T-cell (primary cell): ENCODE measurements at regions not wholly inside any gene's neighbourhood (a gene's known extent, or its start where the extent isn't known, plus 50 kb on each side); places are given as distances from the start of the nearest gene placed in this dataset.

Experiments
- ATAC-seq, 4 experiments: fragments of 200-7000 bp in 3 of 4; fragments of 150-1000 bp in 1 of 4; cut with Tn5 transposase; replicated peaks in 1 of 4; 1 replicate in 3 of 4; 2 replicates in 1 of 4; pipeline ENCODE4 v1.10.0; 2021; ENCODE audit warnings: moderate library complexity in 3 of 4, mild to moderate bottlenecking in 2 of 4, moderate number of reproducible peaks in 1 of 4
- CTCF ChIA-PET, 2 donors: fragments of 300-600 bp; sonication (Branson Sonifier 250); formaldehyde crosslinking; loops; one replicate each; lab custom pipeline; 2022; ENCODE audit warnings: antibody characterized with exemption in 2 of 2; lab: Charles Lee
- POLR2A ChIA-PET, 2 donors: fragments of 300-600 bp; sonication (Branson Sonifier 250); formaldehyde crosslinking; loops; one replicate each; lab custom pipeline; 2022; ENCODE audit warnings: antibody characterized with exemption in 2 of 2; lab: Charles Lee
- DNase-seq, 35 experiments: peaks; one replicate each; pipeline versions ENCODE4 v3.0.0 to v3.0.0-alpha.2; 2013 to 2023
- H3K27ac ChIP-seq: one replicate; pipeline ENCODE4 v1.5.1; 2013; ENCODE audit warnings: low read length
- H3K27me3 ChIP-seq, 2 experiments: replicated peaks in 1 of 2; 1 replicate in 1 of 2; 2 replicates in 1 of 2; pipeline versions ENCODE4 v1.6.1 to v1.7.0; 2013; ENCODE audit warnings: low read length in 1 of 2, mixed read lengths in 1 of 2; ENCODE audit not compliant: control insufficient read depth in 2 of 2, insufficient read depth in 2 of 2; ENCODE audit errors: extremely low read depth in 1 of 2
- H3K36me3 ChIP-seq, 2 donors: 1 replicate in 1 of 2; 2 replicates in 1 of 2; pipeline versions ENCODE4 v1.6.1 to v1.7.0; 2013; ENCODE audit warnings: low read length in 1 of 2; ENCODE audit not compliant: control insufficient read depth in 2 of 2, insufficient read depth in 1 of 2; ENCODE audit errors: extremely low read depth in 1 of 2
- H3K4me1 ChIP-seq, 2 experiments: 1 replicate in 1 of 2; 2 replicates in 1 of 2; pipeline versions ENCODE4 v1.6.1 to v1.7.0; 2013; ENCODE audit warnings: low read length in 2 of 2, mixed read lengths in 1 of 2; ENCODE audit not compliant: insufficient read depth in 2 of 2, control insufficient read depth in 1 of 2; ENCODE audit errors: extremely low read depth in 1 of 2
- H3K4me3 ChIP-seq, 2 donors: 1 replicate in 1 of 2; 2 replicates in 1 of 2; pipeline versions ENCODE4 v1.5.1 to v1.7.0; 2013; ENCODE audit warnings: mild to moderate bottlenecking in 2 of 2, low read length in 1 of 2, moderate library complexity in 1 of 2; ENCODE audit not compliant: control insufficient read depth in 1 of 2; ENCODE audit errors: extremely low read depth in 1 of 2
- H3K9me3 ChIP-seq: 2 replicates; pipeline ENCODE4 v1.7.0; 2013
- H3K27ac Mint-ChIP-seq, 2 donors: one replicate each; pipeline ENCODE4 v1.8.0; 2020 to 2021; ENCODE audit warnings: mild to moderate bottlenecking in 2 of 2, mixed read lengths in 2 of 2
- H3K27me3 Mint-ChIP-seq, 2 donors: one replicate each; pipeline ENCODE4 v1.8.0; 2021 to 2022; ENCODE audit warnings: mixed read lengths in 2 of 2
- H3K36me3 Mint-ChIP-seq: one replicate; pipeline ENCODE4 v1.8.0; 2021; ENCODE audit warnings: mixed read lengths
- H3K4me1 Mint-ChIP-seq, 3 donors: one replicate each; pipeline ENCODE4 v1.8.0; 2020 to 2022; ENCODE audit warnings: mixed read lengths in 3 of 3, mild to moderate bottlenecking in 1 of 3
- H3K4me3 Mint-ChIP-seq, 3 donors: one replicate each; pipeline ENCODE4 v1.8.0; 2020 to 2022; ENCODE audit warnings: mild to moderate bottlenecking in 3 of 3, mixed read lengths in 3 of 3, moderate library complexity in 3 of 3
- H3K9me3 Mint-ChIP-seq, 3 donors: one replicate each; pipeline ENCODE4 v1.8.0; 2020 to 2022; ENCODE audit warnings: mixed read lengths in 3 of 3
- WGBS: methylation state at CpG from one replicate; pipeline ENCODE4 v1.1.5; 2013; ENCODE audit warnings: missing lambda C conversion rate; ENCODE audit not compliant: insufficient coverage; 5-methylcytosine and 5-hydroxymethylcytosine counted together

- DNase-seq, result no peak
- ATAC-seq, result no peak
- Mint-ChIP-seq H3K9me3 (no peaks in the 10 kb centered on the region), H3K27me3 (peaks cover 10 to 15% of the 10 kb centered on the region in 2 donors), H3K27ac (no peak overlapping the region), H3K36me3 (no peaks in the 10 kb centered on the region), H3K4me3 (no peak overlapping the region), H3K4me1 (peaks cover 0 to 5% (median 4%) of the 10 kb centered on the region in 3 donors)
- H3K9me3 ChIP-seq, result no peaks in the 10 kb centered on the region
- ChIA-PET POLR2A (no interaction called here), CTCF (no interaction called here)
- no peak overlapping the region for H3K27ac ChIP-seq
- no peaks in the 10 kb centered on the region for H3K4me1 ChIP-seq
- WGBS, result no CpG with 5 or more reads among the region's 7 CpGs
- peaks cover 0 to 3% of the 10 kb centered on the region in 2 experiments for H3K27me3 ChIP-seq
- H3K4me3 ChIP-seq, result no peak overlapping the region
- H3K36me3 ChIP-seq, result no peaks in the 10 kb centered on the region
Observed at GRCh38 chr6:104527311-104527710, 332.4 kb downstream of the HACE1 start.

GRCh38 chr6:104526376-104526775 is 333.3 kb downstream of the HACE1 start:
- DNase-seq (no peak), ATAC-seq (no peak)
- no peak overlapping the region for H3K27ac ChIP-seq
- 43% methylated on average over 3 of the region's 6 CpGs for WGBS
- Mint-ChIP-seq H3K9me3 (no peaks in the 10 kb centered on the region), H3K27me3 (peaks cover 10 to 15% of the 10 kb centered on the region in 2 donors), H3K4me1 (peaks cover 0 to 5% (median 4%) of the 10 kb centered on the region in 3 donors), H3K36me3 (no peaks in the 10 kb centered on the region), H3K4me3 (no peak overlapping the region), H3K27ac (no peak overlapping the region)
- no peaks in the 10 kb centered on the region for H3K9me3 ChIP-seq
- H3K4me3 ChIP-seq, result no peak overlapping the region
- peaks cover 0 to 3% of the 10 kb centered on the region in 2 experiments for H3K27me3 ChIP-seq
- H3K36me3 ChIP-seq, result no peaks in the 10 kb centered on the region
- H3K4me1 ChIP-seq, result no peaks in the 10 kb centered on the region
- ChIA-PET CTCF (interaction anchor here in 1 of 2 donors (0.6 to 1.9 kb wide), 2 partner anchors 13 to 60 kb away, joined by 3 to 4 read pairs; no protein-coding TSS in a partner anchor), POLR2A (no interaction called here)

GRCh38 chr6:104525677-104526322 is 333.9 kb downstream of the HACE1 start:
- Mint-ChIP-seq H3K27me3 (peaks cover 10 to 15% of the 10 kb centered on the region in 2 donors), H3K4me1 (peaks cover 0 to 5% (median 4%) of the 10 kb centered on the region in 3 donors)
- CTCF ChIA-PET, result interaction anchor here in 1 of 2 donors (0.6 to 1.9 kb wide), 2 partner anchors 13 to 61 kb away, joined by 3 to 4 read pairs; no protein-coding TSS in a partner anchor

GRCh38 chr6:104522533-104522932 is 337.2 kb downstream of the HACE1 start:
- no peak for ATAC-seq
- POLR2A ChIA-PET, result no interaction called here
- H3K36me3 ChIP-seq, result no peaks in the 10 kb centered on the region
- no peaks in the 10 kb centered on the region for H3K9me3 ChIP-seq
- H3K27me3 ChIP-seq, result peaks cover 0 to 3% of the 10 kb centered on the region in 2 experiments
- DNase-seq, result no peak
- no peaks in the 10 kb centered on the region for H3K4me1 ChIP-seq
- CTCF ChIA-PET, result no interaction called here
- H3K27ac Mint-ChIP-seq, result no peak overlapping the region
- 61% methylated on average over 4 of the region's 6 CpGs for WGBS
- H3K9me3 Mint-ChIP-seq, result no peaks in the 10 kb centered on the region
- no peak overlapping the region for H3K4me3 Mint-ChIP-seq
- no peak overlapping the region for H3K27ac ChIP-seq
- H3K4me3 ChIP-seq, result no peak overlapping the region
- H3K4me1 Mint-ChIP-seq, result peaks cover 0 to 5% (median 4%) of the 10 kb centered on the region in 3 donors
- H3K36me3 Mint-ChIP-seq, result no peaks in the 10 kb centered on the region
- peaks cover 10 to 12% of the 10 kb centered on the region in 2 donors for H3K27me3 Mint-ChIP-seq

More at GRCh38 chr6:104525677-104526322, 333.9 kb downstream of the HACE1 start:
- ATAC-seq, result peak; percentile 83 to 91 (median 86)
- H3K27ac ChIP-seq, result no peak overlapping the region
- H3K36me3 Mint-ChIP-seq, result no peaks in the 10 kb centered on the region
- no peak overlapping the region for H3K27ac Mint-ChIP-seq
- H3K4me3 ChIP-seq, result peak overlapping the region; percentile 14 to 36
- WGBS, result 21% methylated on average over 10 of the region's 15 CpGs
- peak overlapping the region; percentile 58 to 67 (median 66) for H3K4me3 Mint-ChIP-seq
- no peaks in the 10 kb centered on the region for H3K9me3 ChIP-seq
- POLR2A ChIA-PET, result no interaction called here
- DNase-seq, result peak; percentile 11 to 80 (median 45)
- no peaks in the 10 kb centered on the region for H3K4me1 ChIP-seq
- H3K27me3 ChIP-seq, result peaks cover 0 to 3% of the 10 kb centered on the region in 2 experiments
- no peaks in the 10 kb centered on the region for H3K9me3 Mint-ChIP-seq
- no peaks in the 10 kb centered on the region for H3K36me3 ChIP-seq

- WGBS, result no CpG with 5 or more reads among the region's 3 CpGs
- H3K4me3 ChIP-seq, result no peak overlapping the region
- no peaks in the 10 kb centered on the region for H3K4me1 ChIP-seq
- H3K27me3 ChIP-seq, result no peaks in the 10 kb centered on the region
- Mint-ChIP-seq H3K4me1 (peaks cover 0 to 5% (median 4%) of the 10 kb centered on the region in 3 donors), H3K36me3 (no peaks in the 10 kb centered on the region), H3K9me3 (no peaks in the 10 kb centered on the region), H3K27ac (no peak overlapping the region), H3K27me3 (peaks cover 7 to 8% of the 10 kb centered on the region in 2 donors), H3K4me3 (no peak overlapping the region)
- DNase-seq, result no peak
- no peaks in the 10 kb centered on the region for H3K36me3 ChIP-seq
- ATAC-seq, result no peak
- no peaks in the 10 kb centered on the region for H3K9me3 ChIP-seq
- no peak overlapping the region for H3K27ac ChIP-seq
- POLR2A ChIA-PET, result no interaction called here
- CTCF ChIA-PET, result no interaction called here
Observed at GRCh38 chr6:104521176-104521575, 338.5 kb downstream of the HACE1 start.

- H3K27me3 ChIP-seq, result no peaks in the 10 kb centered on the region
- H3K9me3 ChIP-seq, result no peaks in the 10 kb centered on the region
- no peaks in the 10 kb centered on the region for H3K36me3 ChIP-seq
- H3K4me1 ChIP-seq, result no peaks in the 10 kb centered on the region
- no peak overlapping the region for H3K27ac ChIP-seq
- no peak overlapping the region for H3K4me3 ChIP-seq
- H3K27ac Mint-ChIP-seq, result no peak overlapping the region
- ATAC-seq (no peak), DNase-seq (no peak)
- no peak overlapping the region for H3K4me3 Mint-ChIP-seq
- H3K9me3 Mint-ChIP-seq, result no peaks in the 10 kb centered on the region
- ChIA-PET POLR2A (no interaction called here), CTCF (no interaction called here)
- WGBS, result no CpG with 5 or more reads among the region's 4 CpGs
- H3K27me3 Mint-ChIP-seq, result peaks cover 5 to 10% of the 10 kb centered on the region in 2 donors
- H3K36me3 Mint-ChIP-seq, result no peaks in the 10 kb centered on the region
- no peaks in the 10 kb centered on the region for H3K4me1 Mint-ChIP-seq
Observed at GRCh38 chr6:104519566-104519965, 340.2 kb downstream of the HACE1 start.
